GM23338 (cell line): ENCODE measurements at regions not wholly inside any gene's neighbourhood (a gene's known extent, or its start where the extent isn't known, plus 50 kb on each side); places are given as distances from the start of the nearest gene placed in this dataset.

ENCODE experiments used
- ATAC-seq: fragments of 200-7000 bp; cut with Tn5 transposase; 3 replicates; pipeline ENCODE4 v1.9.1; 2020
- DNase-seq: peaks from one replicate; pipeline ENCODE4 v3.0.0-alpha.2; 2015; ENCODE audit warnings: low spot score
- H2AFZ ChIP-seq: fragments of 200-600 bp; sonication (generic); 2 replicates; pipeline ENCODE4 v1.8.0; 2016; ENCODE audit warnings: antibody characterized with exemption, mild to moderate bottlenecking, moderate library complexity
- H3F3A ChIP-seq: fragments of 200-600 bp; sonication (generic); replicated peaks from 2 replicates; pipeline ENCODE4 v1.8.0; 2017; ENCODE audit warnings: antibody characterized with exemption, mixed run types, low read depth
- H3K27ac ChIP-seq: fragments of 200-600 bp; sonication (generic); 2 replicates; pipeline ENCODE4 v1.6.1; 2016; ENCODE audit warnings: low read depth
- H3K27me3 ChIP-seq: fragments of 200-600 bp; sonication (generic); 2 replicates; pipeline ENCODE4 v1.8.0; 2016; ENCODE audit warnings: mild to moderate bottlenecking, mixed run types, moderate library complexity; ENCODE audit not compliant: insufficient read depth
- H3K36me3 ChIP-seq: fragments of 200-600 bp; sonication (generic); 2 replicates; pipeline ENCODE4 v1.8.0; 2016; ENCODE audit warnings: mild to moderate bottlenecking; ENCODE audit not compliant: insufficient read depth
- H3K4me1 ChIP-seq: fragments of 200-600 bp; sonication (generic); 2 replicates; pipeline ENCODE4 v1.8.0; 2016; ENCODE audit warnings: mild to moderate bottlenecking, moderate library complexity; ENCODE audit not compliant: insufficient read depth
- H3K4me2 ChIP-seq: fragments of 200-600 bp; sonication (generic); 2 replicates; pipeline ENCODE4 v1.7.1; 2017; ENCODE audit warnings: mixed run types
- H3K4me3 ChIP-seq: fragments of 200-600 bp; sonication (generic); 2 replicates; pipeline ENCODE4 v1.6.1; 2016; ENCODE audit warnings: mixed run types
- H3K79me2 ChIP-seq: fragments of 200-600 bp; sonication (generic); replicated peaks from 2 replicates; pipeline ENCODE4 v1.8.0; 2017; ENCODE audit warnings: mild to moderate bottlenecking; ENCODE audit not compliant: insufficient read depth
- H3K9me2 ChIP-seq: fragments of 200-600 bp; sonication (generic); 2 replicates; pipeline ENCODE4 v1.8.0; 2017; ENCODE audit not compliant: insufficient read depth
- H4K20me1 ChIP-seq: fragments of 200-600 bp; sonication (generic); replicated peaks from 2 replicates; pipeline ENCODE4 v1.8.0; 2017; ENCODE audit warnings: mild to moderate bottlenecking; ENCODE audit not compliant: insufficient read depth
- H3K27ac Mint-ChIP-seq: 2 replicates; pipeline ENCODE4 v1.8.0; 2020; ENCODE audit warnings: inconsistent platforms, mild to moderate bottlenecking, moderate library complexity, mixed read lengths
- H3K27me3 Mint-ChIP-seq: 3 replicates; pipeline ENCODE4 v1.8.0; 2022; ENCODE audit warnings: low read depth, mild to moderate bottlenecking, moderate library complexity, mixed read lengths, inconsistent platforms; ENCODE audit not compliant: insufficient read depth, poor library complexity
- H3K36me3 Mint-ChIP-seq: 3 replicates; pipeline ENCODE4 v1.8.0; 2021; ENCODE audit warnings: low read depth, mild to moderate bottlenecking, inconsistent platforms, moderate library complexity, mixed read lengths
- H3K4me1 Mint-ChIP-seq: 3 replicates; pipeline ENCODE4 v1.8.0; 2020; ENCODE audit warnings: mild to moderate bottlenecking, inconsistent platforms, mixed read lengths
- H3K4me3 Mint-ChIP-seq: 3 replicates; pipeline ENCODE4 v1.8.0; 2021; ENCODE audit warnings: moderate library complexity, mild to moderate bottlenecking, inconsistent platforms, mixed read lengths
- H3K9me3 Mint-ChIP-seq: 3 replicates; pipeline ENCODE4 v1.8.0; 2020; ENCODE audit warnings: moderate library complexity, mild to moderate bottlenecking, inconsistent platforms, mixed read lengths
- CREB1 ChIP-seq: fragments of 250-450 bp; sonication (Bioruptor Pico); IDR thresholded peaks from 2 replicates; pipeline ENCODE4 v1.5.0; 2020; ENCODE audit warnings: low read depth, mild to moderate bottlenecking, moderate library complexity
- CTCF ChIP-seq, 2 experiments: fragments of 200-600 bp in 1 of 2; sonication (generic) in 1 of 2; conservative IDR thresholded peaks; 2 replicates each; pipeline versions ENCODE4 v1.5.1 to v1.6.1; 2016 to 2017; ENCODE audit warnings: antibody characterized with exemption in 2 of 2, low read depth in 2 of 2, mild to moderate bottlenecking in 2 of 2, moderate library complexity in 1 of 2
- EZH2phosphoT487 ChIP-seq: fragments of 200-600 bp; sonication (generic); IDR thresholded peaks from one replicate; pipeline ENCODE4 v1.8.1; 2018; ENCODE audit warnings: antibody characterized with exemption; ENCODE audit not compliant: unreplicated experiment
- JUNB ChIP-seq: IDR thresholded peaks from one replicate; pipeline ENCODE4 v1.6.1; 2016; ENCODE audit warnings: antibody characterized with exemption; ENCODE audit not compliant: unreplicated experiment
- NANOG ChIP-seq: IDR thresholded peaks from 2 replicates; pipeline ENCODE4 v1.6.1; 2016; ENCODE audit warnings: antibody characterized with exemption, borderline replicate concordance
- REST ChIP-seq: IDR thresholded peaks from one replicate; pipeline ENCODE4 v1.6.1; 2018; ENCODE audit warnings: antibody characterized with exemption; ENCODE audit not compliant: unreplicated experiment
- STAT1 ChIP-seq: IDR thresholded peaks from one replicate; pipeline ENCODE4 v1.6.1; 2016; ENCODE audit warnings: antibody characterized with exemption; ENCODE audit not compliant: unreplicated experiment
- ZNF114 ChIP-seq: fragments of 250-450 bp; sonication (Bioruptor Pico); IDR thresholded peaks from 2 replicates; pipeline ENCODE4 v1.5.0; 2020; ENCODE audit warnings: mild to moderate bottlenecking, moderate library complexity
- ZNF331 ChIP-seq: fragments of 250-450 bp; sonication (Bioruptor Pico); IDR thresholded peaks from 2 replicates; pipeline ENCODE4 v1.5.0; 2020; ENCODE audit warnings: low read depth, mild to moderate bottlenecking, moderate library complexity
- ZNF462 ChIP-seq: fragments of 250-450 bp; sonication (Bioruptor Pico); IDR thresholded peaks from 2 replicates; pipeline ENCODE4 v1.5.0; 2020; ENCODE audit warnings: mild to moderate bottlenecking, moderate library complexity

- TF ChIP-seq ZNF462 (CRISPR knock-in tag) (no peak), REST (no peak), ZNF331 (CRISPR knock-in tag) (no peak), JUNB (no peak)
These were observed 276.1 kb downstream of the HTR1A start (continued) for GRCh38 chr5:63686181-63686580.

GRCh38 chr5:63685454-63685853 lies 276.8 kb downstream of the HTR1A start:
- Histone ChIP-seq H2AFZ (no peak overlapping the region), H3K4me2 (no peak overlapping the region), H3K4me1 (peaks cover 11% of the 10 kb centered on the region), H3K36me3 (no peaks in the 10 kb centered on the region), H3K79me2 (no peaks in the 10 kb centered on the region), H3F3A (no peaks in the 10 kb centered on the region), H3K27me3 (no peaks in the 10 kb centered on the region), H3K27ac (no peak overlapping the region), H4K20me1 (no peaks in the 10 kb centered on the region), H3K9me2 (no peaks in the 10 kb centered on the region), H3K4me3 (no peak overlapping the region)
- Mint-ChIP-seq H3K27me3 (no peaks in the 10 kb centered on the region), H3K36me3 (no peaks in the 10 kb centered on the region), H3K9me3 (no peaks in the 10 kb centered on the region), H3K4me3 (no peak overlapping the region), H3K27ac (no peak overlapping the region), H3K4me1 (peaks cover 21% of the 10 kb centered on the region)
- ATAC-seq (no peak), DNase-seq (no peak)
- TF ChIP-seq CREB1 (CRISPR knock-in tag) (no peak), STAT1 (no peak), ZNF114 (CRISPR knock-in tag) (no peak), ZNF331 (CRISPR knock-in tag) (no peak), CTCF (conservative IDR thresholded peaks at IDR 0.05; ENCODE audit: low read depth in 2 of 2) (no peak), REST (no peak), JUNB (no peak), EZH2phosphoT487 (no peak), NANOG (no peak)
